ENCODE measurements at regions not wholly inside any gene's neighbourhood (a gene's known extent, or its start where the extent isn't known, plus 50 kb on each side); places are given as distances from the start of the nearest gene placed in this dataset.

GRCh38 chr3:25056803-25057351 is 371.2 kb upstream of the RARB start:
- DNase-seq, result no peak

GRCh38 chr3:25057379-25057778 is 370.7 kb upstream of the RARB start:
- no peak for DNase-seq

- DNase-seq, result no peak
Observed at GRCh38 chr3:25064681-25065080, 363.4 kb upstream of the RARB start.

GRCh38 chr3:25069970-25070369 is 358.1 kb upstream of the RARB start:
- no peak for DNase-seq

- DNase-seq, result no peak
Observed at GRCh38 chr3:25071846-25072245, 356.2 kb upstream of the RARB start.

GRCh38 chr3:25073423-25073822 is 354.6 kb upstream of the RARB start:
- no peak for DNase-seq

- no peak for DNase-seq
Observed at GRCh38 chr3:25074149-25074548, 353.9 kb upstream of the RARB start.

GRCh38 chr3:25080461-25080860 is 347.6 kb upstream of the RARB start:
- DNase-seq, result no peak

GRCh38 chr3:25084016-25084415 is 344.0 kb upstream of the RARB start:
- no peak for DNase-seq

- DNase-seq, result no peak
Observed at GRCh38 chr3:25086721-25087120, 341.3 kb upstream of the RARB start.

GRCh38 chr3:25088284-25088683 is 339.8 kb upstream of the RARB start:
- no peak for DNase-seq

GRCh38 chr3:25090698-25091453 is 337.2 kb upstream of the RARB start:
- DNase-seq, result no peak

- DNase-seq, result no peak
Observed at GRCh38 chr3:25091934-25092333, 336.1 kb upstream of the RARB start.

GRCh38 chr3:25094932-25095685 is 333.0 kb upstream of the RARB start:
- no peak for DNase-seq

GRCh38 chr3:25096536-25096935 is 331.5 kb upstream of the RARB start:
- DNase-seq, result no peak

GRCh38 chr3:25097023-25097422 is 331.0 kb upstream of the RARB start:
- no peak for DNase-seq

- no peak for DNase-seq
Observed at GRCh38 chr3:25099666-25100065, 328.4 kb upstream of the RARB start.

- no peak for DNase-seq
Observed at GRCh38 chr3:25103391-25103790, 324.7 kb upstream of the RARB start.

GRCh38 chr3:25107918-25108617 is 320.0 kb upstream of the RARB start:
- no peak for DNase-seq

GRCh38 chr3:25110642-25111041 is 317.4 kb upstream of the RARB start:
- DNase-seq, result no peak

- DNase-seq, result no peak
Observed at GRCh38 chr3:25113891-25114290, 314.2 kb upstream of the RARB start.

- DNase-seq, result no peak
Observed at GRCh38 chr3:25114532-25114931, 313.5 kb upstream of the RARB start.

- DNase-seq, result no peak
Observed at GRCh38 chr3:25117005-25117593, 311.0 kb upstream of the RARB start.

All from T-helper 9 cell (primary cell).